Activated T-cell treated with anti-CD3 and anti-CD28 coated beads for 24 hours (primary cell): ENCODE measurements at regions not wholly inside any gene's neighbourhood (a gene's known extent, or its start where the extent isn't known, plus 50 kb on each side); places are given as distances from the start of the nearest gene placed in this dataset.

ENCODE experiments used
- DNase-seq: peaks from one replicate; pipeline ENCODE4 v3.0.0-alpha.2; 2020; ENCODE audit warnings: low read depth

GRCh38 chr10:123529146-123529760 is 136.9 kb upstream of the GPR26 start:
- no peak for DNase-seq

GRCh38 chr10:123530166-123530870 is 135.8 kb upstream of the GPR26 start:
- no peak for DNase-seq

- DNase-seq: no peak
Observed at GRCh38 chr10:123535386-123535785, 130.8 kb upstream of the GPR26 start.

GRCh38 chr10:123536176-123536845 is 129.8 kb upstream of the GPR26 start:
- no peak for DNase-seq

- DNase-seq: no peak
Observed at GRCh38 chr10:123537188-123537961, 128.8 kb upstream of the GPR26 start.

GRCh38 chr10:123538401-123539320 is 127.5 kb upstream of the GPR26 start:
- DNase-seq: no peak

- DNase-seq: no peak
Observed at GRCh38 chr10:123544986-123545385, 121.2 kb upstream of the GPR26 start.

- no peak for DNase-seq
Observed at GRCh38 chr10:123548770-123549169, 117.4 kb upstream of the GPR26 start.

GRCh38 chr10:123549761-123550454 is 116.2 kb upstream of the GPR26 start:
- DNase-seq: no peak

- DNase-seq: no peak
Observed at GRCh38 chr10:123550675-123551096, 115.5 kb upstream of the GPR26 start.

- no peak for DNase-seq
Observed at GRCh38 chr10:123551259-123551658, 114.9 kb upstream of the GPR26 start.

GRCh38 chr10:123552760-123553554 is 113.2 kb upstream of the GPR26 start:
- DNase-seq: no peak

- DNase-seq: no peak
Observed at GRCh38 chr10:123553810-123554430, 112.2 kb upstream of the GPR26 start.

GRCh38 chr10:123554656-123555055 is 111.5 kb upstream of the GPR26 start:
- DNase-seq: no peak

GRCh38 chr10:123555616-123556015 is 110.5 kb upstream of the GPR26 start:
- DNase-seq: no peak

- DNase-seq: no peak
Observed at GRCh38 chr10:123556049-123556448, 110.1 kb upstream of the GPR26 start.

- no peak for DNase-seq
Observed at GRCh38 chr10:123556736-123557135, 109.4 kb upstream of the GPR26 start.

GRCh38 chr10:123557366-123558108 is 108.6 kb upstream of the GPR26 start:
- no peak for DNase-seq

- no peak for DNase-seq
Observed at GRCh38 chr10:123558651-123559050, 107.5 kb upstream of the GPR26 start.
